Brain microvascular endothelial cell (primary cell): ENCODE measurements at regions not wholly inside any gene's neighbourhood (a gene's known extent, or its start where the extent isn't known, plus 50 kb on each side); places are given as distances from the start of the nearest gene placed in this dataset.

Experiments used
- DNase-seq: peaks from one replicate; pipeline ENCODE4 v3.0.0-alpha.2; 2020
- H3K27ac ChIP-seq: fragments of 250-450 bp; sonication (Bioruptor Pico); 2 replicates; pipeline ENCODE4 v1.5.1; 2020; ENCODE audit warnings: mild to moderate bottlenecking, moderate library complexity
- H3K27me3 ChIP-seq: fragments of 250-450 bp; sonication (Bioruptor Pico); replicated peaks from 2 replicates; pipeline ENCODE4 v1.5.1; 2020; ENCODE audit warnings: mild to moderate bottlenecking
- H3K36me3 ChIP-seq: fragments of 250-450 bp; sonication (Bioruptor Pico); replicated peaks from 2 replicates; pipeline ENCODE4 v1.5.1; 2020; ENCODE audit warnings: mild to moderate bottlenecking
- H3K4me3 ChIP-seq: 2 replicates; pipeline ENCODE4 v1.5.1; 2011; ENCODE audit warnings: low read depth, mild to moderate bottlenecking, control low read depth, low read length, moderate library complexity
- CTCF ChIP-seq: IDR thresholded peaks from 2 replicates; pipeline ENCODE4 v1.5.1; 2011; ENCODE audit warnings: low read depth, mild to moderate bottlenecking, moderate library complexity, low read length, control low read depth, inconsistent platforms; ENCODE audit errors: missing control alignments
- in situ Hi-C: cut with HindIII; loops from 2 replicates; pipeline ENCODE4 v1.10.0; 2017; ENCODE audit warnings: low sequenced_read_pairs, low pct_ligation_motif_present

- no peak overlapping the region for H3K27ac ChIP-seq
- TF ChIP-seq CTCF, result no peak
- no peaks in the 10 kb centered on the region for H3K36me3 ChIP-seq
- H3K4me3 ChIP-seq, result no peak overlapping the region
- H3K27me3 ChIP-seq, result no peaks in the 10 kb centered on the region
- DNase-seq, result no peak
- in situ Hi-C loops, result no loop called here
Observed at GRCh38 chr2:216294305-216294704, 78.0 kb downstream of the MARCHF4 start.

GRCh38 chr2:216293883-216294282, 78.4 kb downstream of the MARCHF4 start:
- TF ChIP-seq CTCF, result no peak
- Histone ChIP-seq H3K27ac (no peak overlapping the region), H3K4me3 (no peak overlapping the region), H3K27me3 (no peaks in the 10 kb centered on the region), H3K36me3 (no peaks in the 10 kb centered on the region)
- in situ Hi-C loops, result no loop called here
- DNase-seq, result no peak

- H3K4me3 ChIP-seq, result no peak overlapping the region
- in situ Hi-C loops, result no loop called here
- no peak overlapping the region for H3K27ac ChIP-seq
- DNase-seq, result no peak
- TF ChIP-seq CTCF, result no peak
- no peaks in the 10 kb centered on the region for H3K36me3 ChIP-seq
- no peaks in the 10 kb centered on the region for H3K27me3 ChIP-seq
Observed at GRCh38 chr2:216292886-216293301, 79.4 kb downstream of the MARCHF4 start.

DNA sequence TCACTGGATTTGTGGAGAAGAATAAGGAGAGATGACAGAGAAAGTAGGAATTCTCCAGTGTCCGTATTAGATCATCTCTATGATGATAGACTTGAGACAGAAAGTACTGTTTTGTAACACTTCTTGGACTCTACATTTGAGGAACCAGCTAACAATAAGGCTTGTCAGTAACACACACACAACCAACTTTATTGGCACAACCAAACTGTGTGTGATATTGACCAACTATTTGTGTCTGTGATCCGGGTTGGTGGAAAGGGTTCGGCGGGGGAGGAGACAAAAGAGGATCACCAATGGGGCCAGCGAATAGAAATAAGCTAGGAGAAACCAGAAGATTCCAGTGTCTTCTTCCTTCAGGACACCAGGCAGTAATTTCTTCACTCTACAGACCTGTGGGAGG, 79.8 kb downstream of the MARCHF4 start:
- no peak overlapping the region for H3K27ac ChIP-seq
- in situ Hi-C loops, result no loop called here
- no peak overlapping the region for H3K4me3 ChIP-seq
- no peak for DNase-seq
- no peaks in the 10 kb centered on the region for H3K36me3 ChIP-seq
- no peak for TF ChIP-seq CTCF
- H3K27me3 ChIP-seq, result no peaks in the 10 kb centered on the region

GRCh38 chr2:216289470-216289869, 82.8 kb downstream of the MARCHF4 start:
- no peak for TF ChIP-seq CTCF

DNA sequence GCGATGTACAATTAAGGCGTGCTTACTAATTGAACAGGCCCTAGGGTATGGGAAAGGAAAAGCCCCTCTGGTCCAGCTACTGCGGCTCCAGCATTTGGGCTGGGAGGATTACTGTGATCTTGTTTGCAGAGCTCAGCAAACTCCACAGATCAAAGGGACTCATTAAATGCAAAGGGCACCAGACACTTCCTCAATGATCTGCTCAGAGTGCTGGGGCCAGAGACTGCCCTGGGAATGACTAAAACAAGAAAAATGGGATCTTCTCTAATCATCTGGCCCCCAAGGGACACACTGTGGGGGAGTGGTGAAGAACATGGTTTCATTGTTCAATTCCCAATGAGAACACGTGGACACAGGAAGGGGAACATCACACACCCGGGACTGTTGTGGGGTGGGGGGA, 85.0 kb downstream of the MARCHF4 start:
- no peak overlapping the region for H3K4me3 ChIP-seq
- TF ChIP-seq CTCF, result no peak
- peak; percentile 39 for DNase-seq
- H3K27me3 ChIP-seq, result no peaks in the 10 kb centered on the region
- H3K36me3 ChIP-seq, result no peaks in the 10 kb centered on the region
- no peak overlapping the region for H3K27ac ChIP-seq
- in situ Hi-C loops, result no loop called here

More at GRCh38 chr2:216289470-216289869, 82.8 kb downstream of the MARCHF4 start:
- H3K27ac ChIP-seq, result no peak overlapping the region
- no peaks in the 10 kb centered on the region for H3K36me3 ChIP-seq
- in situ Hi-C loops, result no loop called here
- DNase-seq, result no peak
- H3K4me3 ChIP-seq, result no peak overlapping the region
- H3K27me3 ChIP-seq, result no peaks in the 10 kb centered on the region
